ENCODE measurements at regions not wholly inside any gene's neighbourhood (a gene's known extent, or its start where the extent isn't known, plus 50 kb on each side); places are given as distances from the start of the nearest gene placed in this dataset.

DNA sequence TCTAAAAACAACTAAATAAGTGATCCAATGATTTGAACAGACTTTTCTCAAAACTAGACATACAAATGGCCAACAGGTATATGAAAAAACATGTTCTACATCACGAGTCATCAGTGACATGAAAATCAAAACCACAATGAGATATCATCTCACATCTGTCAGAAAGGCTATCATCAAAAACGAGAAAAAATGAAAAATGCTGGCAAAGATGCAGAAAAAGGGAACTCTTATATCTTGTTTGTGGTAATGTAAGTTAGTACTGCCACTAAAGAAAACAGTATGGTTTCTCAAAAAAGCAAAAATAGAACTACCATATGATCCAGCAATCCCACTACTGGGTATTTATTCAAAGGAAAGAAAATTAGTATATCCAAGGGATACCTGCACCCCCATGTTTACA lies 152.9 kb upstream of the FOXN2 start:
- Histone ChIP-seq H3K79me2 (replicated peaks; ENCODE audit: insufficient read depth) (no peaks in the 10 kb centered on the region), H3K4me3 (no peak overlapping the region), H4K20me1 (replicated peaks; ENCODE audit: insufficient read depth) (no peaks in the 10 kb centered on the region), H2AFZ (no peak overlapping the region), H3F3A (replicated peaks; ENCODE audit: low read depth) (no peaks in the 10 kb centered on the region), H3K36me3 (ENCODE audit: insufficient read depth) (no peaks in the 10 kb centered on the region), H3K4me1 (ENCODE audit: insufficient read depth) (peaks cover 4% of the 10 kb centered on the region; the same call in 1 of the 2 replicates), H3K27ac (ENCODE audit: low read depth) (no peak overlapping the region), H3K9me2 (ENCODE audit: insufficient read depth) (no peaks in the 10 kb centered on the region), H3K27me3 (ENCODE audit: insufficient read depth) (no peaks in the 10 kb centered on the region), H3K4me2 (no peak overlapping the region)
- Mint-ChIP-seq H3K4me3 (no peak overlapping the region), H3K4me1 (peaks cover 7% of the 10 kb centered on the region; the same call in 2 of the 3 replicates), H3K36me3 (ENCODE audit: low read depth) (peaks cover 7% of the 10 kb centered on the region), H3K27ac (no peak overlapping the region), H3K9me3 (peaks cover 21% of the 10 kb centered on the region), H3K27me3 (ENCODE audit: insufficient read depth, low read depth, poor library complexity) (no peaks in the 10 kb centered on the region)
- TF ChIP-seq CTCF (conservative IDR thresholded peaks at IDR 0.05; ENCODE audit: low read depth in 2 of 2) (no peak), ZNF331 (CRISPR knock-in tag; IDR thresholded peaks at IDR 0.05; ENCODE audit: low read depth) (no peak), CREB1 (CRISPR knock-in tag; IDR thresholded peaks at IDR 0.05; ENCODE audit: low read depth) (no peak), JUNB (IDR thresholded peaks at IDR 0.05; ENCODE audit: unreplicated experiment) (no peak), ZNF462 (CRISPR knock-in tag; IDR thresholded peaks at IDR 0.05) (no peak), EZH2phosphoT487 (IDR thresholded peaks at IDR 0.05; ENCODE audit: unreplicated experiment) (no peak), POLR2AphosphoS5 (IDR thresholded peaks at IDR 0.05; ENCODE audit: low read depth) (no peak), NANOG (IDR thresholded peaks at IDR 0.05; ENCODE audit: borderline replicate concordance) (no peak)
- TF ChIP-seq, protein P1, sequence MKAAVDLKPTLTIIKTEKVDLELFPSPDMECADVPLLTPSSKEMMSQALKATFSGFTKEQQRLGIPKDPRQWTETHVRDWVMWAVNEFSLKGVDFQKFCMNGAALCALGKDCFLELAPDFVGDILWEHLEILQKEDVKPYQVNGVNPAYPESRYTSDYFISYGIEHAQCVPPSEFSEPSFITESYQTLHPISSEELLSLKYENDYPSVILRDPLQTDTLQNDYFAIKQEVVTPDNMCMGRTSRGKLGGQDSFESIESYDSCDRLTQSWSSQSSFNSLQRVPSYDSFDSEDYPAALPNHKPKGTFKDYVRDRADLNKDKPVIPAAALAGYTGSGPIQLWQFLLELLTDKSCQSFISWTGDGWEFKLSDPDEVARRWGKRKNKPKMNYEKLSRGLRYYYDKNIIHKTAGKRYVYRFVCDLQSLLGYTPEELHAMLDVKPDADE (IDR thresholded peaks at IDR 0.05): no peak
- ATAC-seq (no peak), DNase-seq (ENCODE audit: low spot score) (no peak)

Measured in GM23338 (cell line).